B cell (primary cell): ENCODE measurements at regions not wholly inside any gene's neighbourhood (a gene's known extent, or its start where the extent isn't known, plus 50 kb on each side); places are given as distances from the start of the nearest gene placed in this dataset.

ENCODE experiments used
- ATAC-seq: fragments of 200-7000 bp; cut with Tn5 transposase; one replicate; pipeline ENCODE4 v1.10.0; 2021; ENCODE audit warnings: low read depth, mild to moderate bottlenecking, moderate number of reproducible peaks, moderate library complexity
- CTCF ChIA-PET: fragments of 350-600 bp; sonication (Branson Sonifier 250); formaldehyde crosslinking; loops from one replicate; lab custom pipeline; 2021; ENCODE audit warnings: antibody characterized with exemption, inconsistent platforms; lab: Charles Lee
- POLR2A ChIA-PET: fragments of 350-600 bp; sonication (Branson Sonifier 250); formaldehyde crosslinking; loops from one replicate; lab custom pipeline; 2021; ENCODE audit warnings: antibody characterized with exemption; lab: Charles Lee
- DNase-seq: peaks from one replicate; pipeline ENCODE4 v3.0.0; 2013
- H2AFZ ChIP-seq: 2 replicates; pipeline ENCODE4 v1.6.1; 2012; ENCODE audit warnings: mild to moderate bottlenecking, low read depth, low read length; ENCODE audit not compliant: insufficient read depth, poor library complexity, severe bottlenecking
- H3K27ac ChIP-seq, 2 donors: 1 replicate in 1 of 2; 2 replicates in 1 of 2; pipeline ENCODE4 v1.5.1; 2012 to 2013; ENCODE audit warnings: low read length in 2 of 2, mild to moderate bottlenecking in 2 of 2, moderate library complexity in 1 of 2
- H3K27me3 ChIP-seq, 4 experiments: fragments of 200-600 bp in 1 of 4; sonication (generic) in 1 of 4; replicated peaks in 1 of 4; 1 replicate in 2 of 4; 2 replicates in 2 of 4; pipeline versions ENCODE4 v1.6.1 to v1.7.0; 2013 to 2016; ENCODE audit warnings: low read length in 3 of 4, mild to moderate bottlenecking in 2 of 4, mixed read lengths in 1 of 4, moderate library complexity in 1 of 4; ENCODE audit not compliant: insufficient read depth in 4 of 4, control insufficient read depth in 3 of 4; ENCODE audit errors: control extremely low read depth in 1 of 4
- H3K36me3 ChIP-seq, 2 experiments: replicated peaks in 1 of 2; 1 replicate in 1 of 2; 2 replicates in 1 of 2; pipeline versions ENCODE4 v1.6.1 to v1.7.1; 2013; ENCODE audit warnings: low read length in 1 of 2; ENCODE audit not compliant: insufficient read depth in 2 of 2, control insufficient read depth in 1 of 2; ENCODE audit errors: control extremely low read depth in 1 of 2, extremely low read depth in 1 of 2
- H3K4me1 ChIP-seq, 2 donors: fragments of 200-600 bp in 1 of 2; sonication (generic) in 1 of 2; 1 replicate in 1 of 2; 2 replicates in 1 of 2; pipeline versions ENCODE4 v1.5.1 to v1.6.1; 2013 to 2017; ENCODE audit warnings: low read length in 2 of 2; ENCODE audit not compliant: control insufficient read depth in 2 of 2, insufficient read depth in 2 of 2
- H3K4me2 ChIP-seq: replicated peaks from 2 replicates; pipeline ENCODE3; 2012; ENCODE audit warnings: mild to moderate bottlenecking, low read depth, low read length; ENCODE audit not compliant: poor library complexity, severe bottlenecking
- H3K4me3 ChIP-seq, 5 experiments: fragments of 200-600 bp in 1 of 5; sonication (generic) in 1 of 5; 1 replicate in 3 of 5; 2 replicates in 2 of 5; pipeline versions ENCODE4 v1.5.1 to v1.7.0; 2011 to 2016; ENCODE audit warnings: low read length in 4 of 5, mild to moderate bottlenecking in 4 of 5, low read depth in 2 of 5, control low read depth in 1 of 5, moderate library complexity in 1 of 5; ENCODE audit not compliant: insufficient read depth in 1 of 5; ENCODE audit errors: control extremely low read depth in 1 of 5, extremely low read depth in 1 of 5
- H3K79me2 ChIP-seq: fragments of 200-600 bp; sonication (generic); one replicate; pipeline ENCODE4 v1.6.0; 2016; ENCODE audit warnings: low read length; ENCODE audit not compliant: control insufficient read depth, insufficient read depth
- H3K9ac ChIP-seq: fragments of 200-600 bp; sonication (generic); 2 replicates; pipeline ENCODE4 v1.6.1; 2017; ENCODE audit warnings: mild to moderate bottlenecking, low read length, moderate library complexity
- H3K9me3 ChIP-seq, 3 donors: one replicate each; pipeline versions ENCODE4 v1.6.1 to v1.7.1; 2013; ENCODE audit warnings: low read length in 2 of 3; ENCODE audit not compliant: control insufficient read depth in 2 of 3, insufficient read depth in 1 of 3; ENCODE audit errors: control extremely low read depth in 1 of 3
- H4K20me1 ChIP-seq: 2 replicates; pipeline ENCODE4 v1.6.0; 2012; ENCODE audit warnings: mild to moderate bottlenecking, low read length; ENCODE audit not compliant: insufficient read depth, control insufficient read depth, poor library complexity, severe bottlenecking
- H3K27ac Mint-ChIP-seq: one replicate; pipeline ENCODE4 v1.8.0; 2021; ENCODE audit warnings: mixed read lengths
- H3K27me3 Mint-ChIP-seq: one replicate; pipeline ENCODE4 v1.8.0; 2021; ENCODE audit warnings: mixed read lengths
- H3K4me1 Mint-ChIP-seq: one replicate; pipeline ENCODE4 v1.8.0; 2021; ENCODE audit warnings: mixed read lengths
- H3K4me3 Mint-ChIP-seq: one replicate; pipeline ENCODE4 v1.8.0; 2021; ENCODE audit warnings: mixed read lengths
- H3K9me3 Mint-ChIP-seq: one replicate; pipeline ENCODE4 v1.8.0; 2022; ENCODE audit warnings: mixed read lengths; ENCODE audit not compliant: insufficient read depth
- CTCF ChIP-seq: fragments of 200-600 bp; IDR thresholded peaks from one replicate; pipeline ENCODE4 v1.8.0; 2022; ENCODE audit warnings: antibody characterized with exemption, mild to moderate bottlenecking
- EZH2 ChIP-seq: IDR thresholded peaks from 2 replicates; pipeline ENCODE4 v1.6.1; 2012; ENCODE audit warnings: borderline replicate concordance, low read depth, mild to moderate bottlenecking, moderate library complexity, low read length; ENCODE audit not compliant: insufficient read depth, poor library complexity, severe bottlenecking
- WGBS: methylation state at CpG from one replicate; pipeline ENCODE4 v1.1.5; 2013; ENCODE audit warnings: missing lambda C conversion rate; ENCODE audit not compliant: insufficient coverage; 5-methylcytosine and 5-hydroxymethylcytosine counted together
- intact Hi-C: fragments of 100-400 bp; cut with micrococcal nuclease; formaldehyde crosslinking; loops from one replicate; pipeline ENCODE4 v1.10.0; 2022

GRCh38 chr11:123291201-123291869 lies 96.3 kb upstream of the CLMP start:
- no peaks in the 10 kb centered on the region for H3K79me2 ChIP-seq
- H2AFZ ChIP-seq = no peak overlapping the region
- no peaks in the 10 kb centered on the region for H3K36me3 ChIP-seq
- intact Hi-C loops = no loop called here
- H3K9ac ChIP-seq = no peak overlapping the region
- POLR2A ChIA-PET = no interaction called here
- WGBS = 100% methylated on average over 4 of the region's 7 CpGs
- no peak for DNase-seq
- Mint-ChIP-seq H3K27ac (no peak overlapping the region), H3K4me3 (no peak overlapping the region), H3K4me1 (no peaks in the 10 kb centered on the region), H3K27me3 (peaks cover 12% of the 10 kb centered on the region), H3K9me3 (no peaks in the 10 kb centered on the region)
- H3K9me3 ChIP-seq = peaks cover 0 to 3% (median 0%) of the 10 kb centered on the region in 3 donors
- no peaks in the 10 kb centered on the region for H4K20me1 ChIP-seq
- H3K27ac ChIP-seq = no peak overlapping the region
- peaks cover 0 to 2% (median 0%) of the 10 kb centered on the region in 4 experiments for H3K27me3 ChIP-seq
- TF ChIP-seq CTCF (no peak), EZH2 (no peak)
- CTCF ChIA-PET = interaction anchor here (1.2 kb wide), 1 partner anchor 10 kb away, joined by 3 read pairs; no protein-coding TSS in a partner anchor
- no peak overlapping the region for H3K4me3 ChIP-seq
- no peak overlapping the region for H3K4me2 ChIP-seq
- no peak for ATAC-seq
- no peaks in the 10 kb centered on the region for H3K4me1 ChIP-seq

- Mint-ChIP-seq H3K9me3 (no peaks in the 10 kb centered on the region), H3K4me1 (no peaks in the 10 kb centered on the region), H3K27ac (no peak overlapping the region), H3K27me3 (peaks cover 31% of the 10 kb centered on the region), H3K4me3 (no peak overlapping the region)
- Histone ChIP-seq H4K20me1 (no peaks in the 10 kb centered on the region), H3K27me3 (peaks cover 0 to 3% (median under 1%) of the 10 kb centered on the region in 4 experiments), H2AFZ (no peak overlapping the region), H3K4me2 (no peak overlapping the region), H3K4me1 (no peaks in the 10 kb centered on the region), H3K27ac (no peak overlapping the region), H3K79me2 (no peaks in the 10 kb centered on the region), H3K9ac (no peak overlapping the region), H3K4me3 (no peak overlapping the region), H3K9me3 (peaks cover 0 to 3% (median 0%) of the 10 kb centered on the region in 3 donors), H3K36me3 (no peaks in the 10 kb centered on the region)
- WGBS = 69% methylated on average over 2 of the region's 3 CpGs
- CTCF ChIA-PET = no interaction called here
- DNase-seq (no peak), ATAC-seq (no peak)
- POLR2A ChIA-PET = no interaction called here
- intact Hi-C loops = no loop called here
- TF ChIP-seq EZH2 (no peak), CTCF (no peak)
Observed at GRCh38 chr11:123286761-123287160, 91.7 kb upstream of the CLMP start.
